ENCODE measurements at regions not wholly inside any gene's neighbourhood (a gene's known extent, or its start where the extent isn't known, plus 50 kb on each side); places are given as distances from the start of the nearest gene placed in this dataset.

- TF ChIP-seq CTCF (IDR thresholded peaks at IDR 0.05 in 4 of 5, conservative IDR thresholded peaks at IDR 0.05 in 1 of 5) (no peak), POLR2A (IDR thresholded peaks at IDR 0.05) (no peak)
Measured at GRCh38 chrX:44619039-44619438, 76.4 kb upstream of the FUNDC1 start.

Data from gastrocnemius medialis (tissue), 4 donors.